Retinal pigment epithelial cell (primary cell): ENCODE measurements at regions not wholly inside any gene's neighbourhood (a gene's known extent, or its start where the extent isn't known, plus 50 kb on each side); places are given as distances from the start of the nearest gene placed in this dataset.

Source experiments
- DNase-seq: peaks from one replicate; pipeline ENCODE4 v3.0.0-alpha.2; 2010; ENCODE audit warnings: low read depth
- H3K4me3 ChIP-seq: 2 replicates; pipeline ENCODE4 v1.5.1; 2011; ENCODE audit warnings: mild to moderate bottlenecking, low read length, control low read depth, moderate library complexity
- CTCF ChIP-seq: conservative IDR thresholded peaks from 2 replicates; pipeline ENCODE4 v1.5.1; 2011; ENCODE audit warnings: low read depth, low read length, control low read depth, inconsistent platforms

- H3K4me3 ChIP-seq: no peak overlapping the region
- DNase-seq: no peak
- TF ChIP-seq CTCF: no peak
These were observed 195.5 kb upstream of the KITLG start for GRCh38 chr12:88775742-88776151.

- no peak for DNase-seq
- H3K4me3 ChIP-seq: no peak overlapping the region
- TF ChIP-seq CTCF: no peak
These were observed 187.4 kb upstream of the KITLG start for GRCh38 chr12:88767699-88768098.

GRCh38 chr12:88764781-88765480 is 184.7 kb upstream of the KITLG start:
- no peak for TF ChIP-seq CTCF
- no peak for DNase-seq
- no peak overlapping the region for H3K4me3 ChIP-seq

- no peak overlapping the region for H3K4me3 ChIP-seq
- no peak for DNase-seq
- no peak for TF ChIP-seq CTCF
These were observed 183.3 kb upstream of the KITLG start for GRCh38 chr12:88763536-88764100.

GRCh38 chr12:88758176-88758575 is 177.9 kb upstream of the KITLG start:
- H3K4me3 ChIP-seq: no peak overlapping the region
- no peak for TF ChIP-seq CTCF
- no peak for DNase-seq

- no peak overlapping the region for H3K4me3 ChIP-seq
- no peak for TF ChIP-seq CTCF
- no peak for DNase-seq
These were observed 176.6 kb upstream of the KITLG start for GRCh38 chr12:88756917-88757316.

GRCh38 chr12:88756153-88756552 is 175.9 kb upstream of the KITLG start:
- H3K4me3 ChIP-seq: no peak overlapping the region
- no peak for TF ChIP-seq CTCF
- DNase-seq: no peak
